ELR (cell line): ENCODE measurements at regions not wholly inside any gene's neighbourhood (a gene's known extent, or its start where the extent isn't known, plus 50 kb on each side); places are given as distances from the start of the nearest gene placed in this dataset.

ENCODE experiments used
- DNase-seq: peaks from one replicate; pipeline ENCODE4 v3.0.0-alpha.2; 2015; ENCODE audit warnings: low read depth

- no peak for DNase-seq
Observed at GRCh38 chr1:29896791-29897714, 660.7 kb downstream of the PTPRU start.

GRCh38 chr1:29896300-29896699 is 660.0 kb downstream of the PTPRU start:
- no peak for DNase-seq

GRCh38 chr1:29895201-29895600 is 658.9 kb downstream of the PTPRU start:
- DNase-seq = no peak

GRCh38 chr1:29894311-29894710 is 658.0 kb downstream of the PTPRU start:
- no peak for DNase-seq

- DNase-seq = no peak
Observed at GRCh38 chr1:29893806-29894205, 657.5 kb downstream of the PTPRU start.

GRCh38 chr1:29893046-29893723 is 656.9 kb downstream of the PTPRU start:
- no peak for DNase-seq

- no peak for DNase-seq
Observed at GRCh38 chr1:29892247-29892646, 655.9 kb downstream of the PTPRU start.

- no peak for DNase-seq
Observed at GRCh38 chr1:29890201-29890959, 654.1 kb downstream of the PTPRU start.

- DNase-seq = no peak
Observed at GRCh38 chr1:29889776-29890175, 653.5 kb downstream of the PTPRU start.

- no peak for DNase-seq
Observed at GRCh38 chr1:29884740-29885139, 648.4 kb downstream of the PTPRU start.

- DNase-seq = no peak
Observed at GRCh38 chr1:29883986-29884385, 647.7 kb downstream of the PTPRU start.

GRCh38 chr1:29883411-29883832 is 647.1 kb downstream of the PTPRU start:
- no peak for DNase-seq

GRCh38 chr1:29880556-29880955 is 644.2 kb downstream of the PTPRU start:
- DNase-seq = peak; percentile 10

- no peak for DNase-seq
Observed at GRCh38 chr1:29879217-29879616, 642.9 kb downstream of the PTPRU start.

- DNase-seq = no peak
Observed at GRCh38 chr1:29878501-29878900, 642.2 kb downstream of the PTPRU start.

GRCh38 chr1:29876902-29877301 is 640.6 kb downstream of the PTPRU start:
- DNase-seq = no peak

- DNase-seq = no peak
Observed at GRCh38 chr1:29876441-29876840, 640.1 kb downstream of the PTPRU start.

- no peak for DNase-seq
Observed at GRCh38 chr1:29875557-29876028, 639.3 kb downstream of the PTPRU start.

GRCh38 chr1:29870621-29871020 is 634.3 kb downstream of the PTPRU start:
- DNase-seq = no peak

GRCh38 chr1:29869802-29870201 is 633.5 kb downstream of the PTPRU start:
- DNase-seq = no peak

GRCh38 chr1:29868944-29869343 is 632.6 kb downstream of the PTPRU start:
- no peak for DNase-seq

- DNase-seq = no peak
Observed at GRCh38 chr1:29868096-29868495, 631.8 kb downstream of the PTPRU start.
